ENCODE measurements at regions not wholly inside any gene's neighbourhood (a gene's known extent, or its start where the extent isn't known, plus 50 kb on each side); places are given as distances from the start of the nearest gene placed in this dataset.

DNA sequence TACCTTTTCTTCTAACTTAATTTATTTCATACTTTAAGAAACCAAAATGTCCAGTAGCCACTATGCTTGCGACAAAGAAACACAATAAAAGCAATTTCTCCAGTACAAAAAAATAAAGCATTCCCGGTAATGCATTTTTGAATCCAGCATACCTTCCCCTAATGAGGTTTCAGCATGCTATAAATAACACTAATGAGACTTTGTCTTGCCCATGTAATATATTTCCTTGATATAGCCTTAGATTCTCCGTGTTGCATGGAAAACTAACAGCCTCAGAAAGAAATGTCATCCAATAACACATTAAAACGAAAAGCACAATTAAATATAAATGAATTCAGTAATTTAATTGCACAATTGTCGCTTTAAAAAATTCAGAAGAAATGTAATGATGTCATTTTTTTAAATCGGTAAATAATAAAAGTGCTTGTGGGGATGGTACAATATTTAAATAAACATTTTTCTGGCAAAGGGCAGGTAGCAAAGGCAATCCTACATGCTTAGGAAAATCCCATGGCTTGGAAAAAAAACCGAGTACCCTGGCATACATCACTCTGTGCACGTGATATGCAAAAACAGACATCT, 225.2 kb upstream of the PPARGC1A start:
- H3K27me3 Mint-ChIP-seq (ENCODE audit: insufficient read depth, unreplicated experiment), result peaks cover 3% of the 10 kb centered on the region
- ChIA-PET CTCF (no interaction called here), POLR2A (no interaction called here)
- intact Hi-C loops (cut with micrococcal nuclease; ENCODE audit: unreplicated experiment), result no loop called here
- no peaks in the 10 kb centered on the region for H3K9me3 Mint-ChIP-seq (ENCODE audit: unreplicated experiment)
- no peak overlapping the region for H3K4me3 Mint-ChIP-seq (ENCODE audit: unreplicated experiment)
- H3K4me1 ChIP-seq, result no peaks in the 10 kb centered on the region
- TF ChIP-seq CTCF (IDR thresholded peaks at IDR 0.05; ENCODE audit: insufficient read depth in 1 of 2, low read depth in 1 of 2, low read length in 1 of 2, severe bottlenecking in 1 of 2, unreplicated experiment in 1 of 2), result no peak
- no peaks in the 10 kb centered on the region for H3K36me3 ChIP-seq (ENCODE audit: control insufficient read depth, insufficient read depth, low read length)
- DNase-seq, result no peak
- H3K27ac Mint-ChIP-seq (ENCODE audit: unreplicated experiment), result no peak overlapping the region
- no peak overlapping the region for H3K4me3 ChIP-seq (ENCODE audit: low read depth, low read length)
- BruUV-seq (replicated peaks), result no TSS peak
- no peaks in the 10 kb centered on the region for H3K27me3 ChIP-seq (replicated peaks; ENCODE audit: control insufficient read depth, insufficient read depth, low read length)
- no peaks in the 10 kb centered on the region for H3K4me1 Mint-ChIP-seq (ENCODE audit: low read depth, unreplicated experiment)
- H3K36me3 Mint-ChIP-seq (ENCODE audit: insufficient read depth, unreplicated experiment), result no peaks in the 10 kb centered on the region
- no peaks in the 10 kb centered on the region for H3K9me3 ChIP-seq

GRCh38 chr4:24114444-24114843, 224.6 kb upstream of the PPARGC1A start:
- DNase-seq, result no peak
- Histone ChIP-seq H3K27me3 (replicated peaks; ENCODE audit: control insufficient read depth, insufficient read depth, low read length) (no peaks in the 10 kb centered on the region), H3K9me3 (no peaks in the 10 kb centered on the region), H3K36me3 (ENCODE audit: control insufficient read depth, insufficient read depth, low read length) (no peaks in the 10 kb centered on the region), H3K4me1 (no peaks in the 10 kb centered on the region), H3K4me3 (ENCODE audit: low read depth, low read length) (no peak overlapping the region)
- no peaks in the 10 kb centered on the region for H3K9me3 Mint-ChIP-seq (ENCODE audit: unreplicated experiment)
- H3K36me3 Mint-ChIP-seq (ENCODE audit: insufficient read depth, unreplicated experiment), result no peaks in the 10 kb centered on the region
- no TSS peak for BruUV-seq (replicated peaks)
- no peaks in the 10 kb centered on the region for H3K4me1 Mint-ChIP-seq (ENCODE audit: low read depth, unreplicated experiment)
- ChIA-PET POLR2A (no interaction called here), CTCF (no interaction called here)
- H3K4me3 Mint-ChIP-seq (ENCODE audit: unreplicated experiment), result no peak overlapping the region
- TF ChIP-seq CTCF (IDR thresholded peaks at IDR 0.05; ENCODE audit: insufficient read depth in 1 of 2, low read depth in 1 of 2, low read length in 1 of 2, severe bottlenecking in 1 of 2, unreplicated experiment in 1 of 2), result no peak
- no peak overlapping the region for H3K27ac Mint-ChIP-seq (ENCODE audit: unreplicated experiment)
- H3K27me3 Mint-ChIP-seq (ENCODE audit: insufficient read depth, unreplicated experiment), result peaks cover 3% of the 10 kb centered on the region
- intact Hi-C loops (cut with micrococcal nuclease; ENCODE audit: unreplicated experiment), result no loop called here

DNA sequence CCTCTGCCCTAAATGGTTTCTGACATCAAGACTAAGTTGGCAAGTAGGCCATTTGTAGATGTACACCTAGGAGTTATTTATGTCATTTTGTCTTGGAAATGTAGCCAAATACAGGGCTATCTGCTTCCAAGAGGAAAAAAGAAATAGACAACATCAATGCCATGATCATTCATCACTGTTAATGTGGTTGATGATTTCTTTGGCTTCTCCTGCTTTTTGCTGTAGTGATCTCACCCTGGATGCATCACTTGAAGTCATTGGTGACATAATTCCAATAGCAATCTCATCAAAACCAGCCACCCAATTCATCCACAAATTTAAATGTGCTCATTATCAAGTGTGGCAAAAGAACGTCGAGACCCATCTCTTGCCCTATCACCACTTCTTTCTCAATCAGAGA, 222.6 kb upstream of the PPARGC1A start:
- H3K27me3 Mint-ChIP-seq (ENCODE audit: insufficient read depth, unreplicated experiment), result peaks cover 3% of the 10 kb centered on the region
- H3K4me1 Mint-ChIP-seq (ENCODE audit: low read depth, unreplicated experiment), result no peaks in the 10 kb centered on the region
- no peaks in the 10 kb centered on the region for H3K27me3 ChIP-seq (replicated peaks; ENCODE audit: control insufficient read depth, insufficient read depth, low read length)
- H3K36me3 Mint-ChIP-seq (ENCODE audit: insufficient read depth, unreplicated experiment), result no peaks in the 10 kb centered on the region
- no peak for DNase-seq
- H3K4me3 Mint-ChIP-seq (ENCODE audit: unreplicated experiment), result no peak overlapping the region
- BruUV-seq (replicated peaks), result no TSS peak
- H3K9me3 Mint-ChIP-seq (ENCODE audit: unreplicated experiment), result no peaks in the 10 kb centered on the region
- H3K9me3 ChIP-seq, result no peaks in the 10 kb centered on the region
- ChIA-PET POLR2A (no interaction called here), CTCF (no interaction called here)
- no peaks in the 10 kb centered on the region for H3K4me1 ChIP-seq
- H3K4me3 ChIP-seq (ENCODE audit: low read depth, low read length), result no peak overlapping the region
- intact Hi-C loops (cut with micrococcal nuclease; ENCODE audit: unreplicated experiment), result no loop called here
- no peaks in the 10 kb centered on the region for H3K36me3 ChIP-seq (ENCODE audit: control insufficient read depth, insufficient read depth, low read length)
- no peak overlapping the region for H3K27ac Mint-ChIP-seq (ENCODE audit: unreplicated experiment)
- TF ChIP-seq CTCF (IDR thresholded peaks at IDR 0.05; ENCODE audit: insufficient read depth in 1 of 2, low read depth in 1 of 2, low read length in 1 of 2, severe bottlenecking in 1 of 2, unreplicated experiment in 1 of 2), result no peak
